Right atrium auricular region (tissue), 2 donors: ENCODE measurements at regions not wholly inside any gene's neighbourhood (a gene's known extent, or its start where the extent isn't known, plus 50 kb on each side); places are given as distances from the start of the nearest gene placed in this dataset.
A peak's percentile ranks its signal among the peaks of the same experiment; 100 is the strongest.

Experiments
- DNase-seq: peaks from one replicate; pipeline ENCODE4 v3.0.0-alpha.2; 2019; ENCODE audit warnings: low spot score
- H3K27ac ChIP-seq, 2 donors: fragments of 200-600 bp; sonication (generic); 1 replicate in 1 of 2; 2 replicates in 1 of 2; pipeline ENCODE4 v1.5.1; 2016 to 2019
- H3K27me3 ChIP-seq, 2 donors: fragments of 200-600 bp; sonication (generic); one replicate each; pipeline versions ENCODE4 v1.5.1 to v1.6.0; 2017 to 2019
- H3K36me3 ChIP-seq: fragments of 200-600 bp; sonication (generic); one replicate; pipeline ENCODE4 v1.5.1; 2016
- H3K4me1 ChIP-seq, 2 donors: fragments of 200-600 bp; sonication (generic); one replicate each; pipeline versions ENCODE4 v1.5.1 to v1.6.0; 2017 to 2019
- H3K4me3 ChIP-seq, 2 donors: fragments of 200-600 bp; sonication (generic); 1 replicate in 1 of 2; 2 replicates in 1 of 2; pipeline ENCODE4 v1.5.1; 2017 to 2019; ENCODE audit warnings: mild to moderate bottlenecking in 1 of 2, moderate library complexity in 1 of 2
- H3K9me3 ChIP-seq, 2 donors: fragments of 200-600 bp; sonication (generic); one replicate each; pipeline ENCODE4 v1.5.1; 2019
- CTCF ChIP-seq, 2 donors: fragments of 200-600 bp; sonication (generic); IDR thresholded peaks; one replicate each; pipeline ENCODE4 v1.5.1; 2019; ENCODE audit warnings: antibody characterized with exemption in 2 of 2

- no peaks in the 10 kb centered on the region for H3K9me3 ChIP-seq
- peaks cover 0 to 7% of the 10 kb centered on the region in 2 donors for H3K4me1 ChIP-seq
- H3K27me3 ChIP-seq = no peaks in the 10 kb centered on the region
- H3K36me3 ChIP-seq = no peaks in the 10 kb centered on the region
- DNase-seq = no peak
- no peak overlapping the region for H3K4me3 ChIP-seq
- no peak overlapping the region for H3K27ac ChIP-seq
- TF ChIP-seq CTCF (IDR thresholded peaks at IDR 0.05) = no peak
Measured at GRCh38 chr1:87224201-87224600, 104.5 kb upstream of the LMO4 start.

GRCh38 chr1:87225171-87225570, 103.5 kb upstream of the LMO4 start:
- Histone ChIP-seq H3K27ac (no peak overlapping the region), H3K36me3 (no peaks in the 10 kb centered on the region), H3K4me3 (no peak overlapping the region), H3K4me1 (peaks cover 0 to 7% of the 10 kb centered on the region in 2 donors), H3K27me3 (no peaks in the 10 kb centered on the region), H3K9me3 (no peaks in the 10 kb centered on the region)
- DNase-seq = no peak
- TF ChIP-seq CTCF (IDR thresholded peaks at IDR 0.05) = no peak

GRCh38 chr1:87226341-87226760, 102.3 kb upstream of the LMO4 start:
- no peaks in the 10 kb centered on the region for H3K9me3 ChIP-seq
- TF ChIP-seq CTCF (IDR thresholded peaks at IDR 0.05) = no peak
- H3K36me3 ChIP-seq = no peaks in the 10 kb centered on the region
- H3K27ac ChIP-seq = peak overlapping the region; percentile 43 to 48
- no peak overlapping the region for H3K4me3 ChIP-seq
- H3K4me1 ChIP-seq = peaks cover 0 to 7% of the 10 kb centered on the region in 2 donors
- DNase-seq = peak; percentile 81
- no peaks in the 10 kb centered on the region for H3K27me3 ChIP-seq

GRCh38 chr1:87227651-87228050, 101.0 kb upstream of the LMO4 start:
- no peaks in the 10 kb centered on the region for H3K27me3 ChIP-seq
- peaks cover 0 to 7% of the 10 kb centered on the region in 2 donors for H3K4me1 ChIP-seq
- no peaks in the 10 kb centered on the region for H3K9me3 ChIP-seq
- no peak overlapping the region for H3K27ac ChIP-seq
- no peak for DNase-seq
- no peaks in the 10 kb centered on the region for H3K36me3 ChIP-seq
- H3K4me3 ChIP-seq = no peak overlapping the region
- TF ChIP-seq CTCF (IDR thresholded peaks at IDR 0.05) = no peak

- Histone ChIP-seq H3K27me3 (no peaks in the 10 kb centered on the region), H3K4me1 (peaks cover 0 to 7% of the 10 kb centered on the region in 2 donors), H3K9me3 (no peaks in the 10 kb centered on the region), H3K27ac (no peak overlapping the region), H3K36me3 (no peaks in the 10 kb centered on the region), H3K4me3 (no peak overlapping the region)
- TF ChIP-seq CTCF (IDR thresholded peaks at IDR 0.05) = no peak
- no peak for DNase-seq
Measured at GRCh38 chr1:87230501-87230900, 98.2 kb upstream of the LMO4 start.

GRCh38 chr1:87231703-87232367, 96.8 kb upstream of the LMO4 start:
- DNase-seq = no peak
- H3K9me3 ChIP-seq = no peaks in the 10 kb centered on the region
- TF ChIP-seq CTCF (IDR thresholded peaks at IDR 0.05) = no peak
- H3K4me1 ChIP-seq = no peaks in the 10 kb centered on the region
- no peaks in the 10 kb centered on the region for H3K36me3 ChIP-seq
- H3K27me3 ChIP-seq = no peaks in the 10 kb centered on the region
- no peak overlapping the region for H3K4me3 ChIP-seq
- no peak overlapping the region for H3K27ac ChIP-seq
